Tibial nerve (tissue), 4 donors: ENCODE measurements at regions not wholly inside any gene's neighbourhood (a gene's known extent, or its start where the extent isn't known, plus 50 kb on each side); places are given as distances from the start of the nearest gene placed in this dataset.
A peak's percentile ranks its signal among the peaks of the same experiment; 100 is the strongest.

Experiments used
- DNase-seq, 2 donors: peaks; one replicate each; pipeline ENCODE4 v3.0.0-alpha.2; 2019; ENCODE audit warnings: low spot score in 2 of 2
- H3K27ac ChIP-seq, 4 donors: fragments of 200-600 bp; sonication (generic) in 3 of 4; one replicate each; pipeline ENCODE4 v1.5.1; 2017 to 2019; ENCODE audit warnings: mild to moderate bottlenecking in 1 of 4
- H3K27me3 ChIP-seq, 2 donors: fragments of 200-600 bp; sonication (generic) in 1 of 2; one replicate each; pipeline versions ENCODE4 v1.5.1 to v1.6.0; 2017 to 2019
- H3K36me3 ChIP-seq, 3 donors: fragments of 200-600 bp; sonication (generic); one replicate each; pipeline ENCODE4 v1.5.1; 2018 to 2019
- H3K4me1 ChIP-seq, 4 donors: fragments of 200-600 bp; sonication (generic) in 3 of 4; one replicate each; pipeline ENCODE4 v1.5.1; 2017 to 2019
- H3K4me3 ChIP-seq, 4 donors: fragments of 200-600 bp; sonication (generic) in 3 of 4; one replicate each; pipeline ENCODE4 v1.5.1; 2017 to 2019; ENCODE audit warnings: mild to moderate bottlenecking in 1 of 4, moderate library complexity in 1 of 4
- H3K9me3 ChIP-seq, 4 donors: fragments of 200-600 bp; sonication (generic) in 3 of 4; one replicate each; pipeline ENCODE4 v1.5.1; 2017 to 2019
- EP300 ChIP-seq, 2 donors: sonication (generic); formaldehyde crosslinking; IDR thresholded peaks; one replicate each; pipeline ENCODE4 v1.6.1; 2017; ENCODE audit warnings: antibody characterized with exemption in 2 of 2, mild to moderate bottlenecking in 1 of 2
- POLR2A ChIP-seq, 2 donors: fragments of 450-650 bp; IDR thresholded peaks; one replicate each; pipeline ENCODE4 v1.6.1; 2017; ENCODE audit warnings: antibody characterized with exemption in 2 of 2, mild to moderate bottlenecking in 2 of 2, moderate library complexity in 2 of 2
- WGBS, 2 donors: methylation state at CpG; one replicate each; pipeline ENCODE4 v1.1.5; 2018; 5-methylcytosine and 5-hydroxymethylcytosine counted together
- TF ChIP-seq, protein P1 (sequence below), 5 experiments: fragments of 200-600 bp in 3 of 5; fragments of 450-650 bp in 2 of 5; sonication (generic) in 3 of 5; IDR thresholded peaks; one replicate each; pipeline ENCODE4 v1.5.1; 2016 to 2019; ENCODE audit warnings: antibody characterized with exemption in 5 of 5, mild to moderate bottlenecking in 3 of 5, moderate library complexity in 2 of 5

DNA sequence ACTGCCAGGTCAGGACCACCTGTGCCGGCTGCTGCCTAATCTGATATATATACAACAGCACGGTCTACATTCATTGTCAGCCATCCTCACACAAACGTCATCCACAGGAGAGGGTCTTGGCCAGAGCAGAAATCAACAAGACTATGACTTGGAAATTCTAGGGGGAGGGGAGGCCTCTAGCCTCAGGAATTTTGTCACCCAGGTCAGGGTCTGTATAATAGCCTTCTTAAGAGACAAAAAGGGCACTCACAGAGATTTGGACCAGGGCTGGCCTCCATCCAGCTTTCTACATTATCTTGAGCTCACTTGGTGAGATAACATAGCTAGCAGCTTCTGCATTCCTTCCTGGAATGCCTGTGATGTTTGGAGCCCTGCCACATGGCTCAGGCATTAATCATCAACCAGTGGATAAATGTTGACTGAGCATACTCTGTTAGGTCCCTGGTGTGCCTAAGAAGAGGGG, 50.4 kb upstream of the CTIF start:
- WGBS, 2 donors = 32 to 46% methylated on average over 3 of the region's 3 CpGs
- Histone ChIP-seq H3K4me3 (no peak overlapping the region), H3K27ac (no peak overlapping the region), H3K9me3 (peaks cover 0 to 5% (median 0%) of the 10 kb centered on the region in 4 donors), H3K36me3 (no peaks in the 10 kb centered on the region), H3K27me3 (no peaks in the 10 kb centered on the region), H3K4me1 (peaks cover 0 to 7% (median 1%) of the 10 kb centered on the region in 4 donors)
- DNase-seq = peak in 1 of 2 donors; percentile 57
- peak in 1 of 2 donors; percentile 35 for TF ChIP-seq EP300 (IDR thresholded peaks at IDR 0.05)
- TF ChIP-seq, protein P1, sequence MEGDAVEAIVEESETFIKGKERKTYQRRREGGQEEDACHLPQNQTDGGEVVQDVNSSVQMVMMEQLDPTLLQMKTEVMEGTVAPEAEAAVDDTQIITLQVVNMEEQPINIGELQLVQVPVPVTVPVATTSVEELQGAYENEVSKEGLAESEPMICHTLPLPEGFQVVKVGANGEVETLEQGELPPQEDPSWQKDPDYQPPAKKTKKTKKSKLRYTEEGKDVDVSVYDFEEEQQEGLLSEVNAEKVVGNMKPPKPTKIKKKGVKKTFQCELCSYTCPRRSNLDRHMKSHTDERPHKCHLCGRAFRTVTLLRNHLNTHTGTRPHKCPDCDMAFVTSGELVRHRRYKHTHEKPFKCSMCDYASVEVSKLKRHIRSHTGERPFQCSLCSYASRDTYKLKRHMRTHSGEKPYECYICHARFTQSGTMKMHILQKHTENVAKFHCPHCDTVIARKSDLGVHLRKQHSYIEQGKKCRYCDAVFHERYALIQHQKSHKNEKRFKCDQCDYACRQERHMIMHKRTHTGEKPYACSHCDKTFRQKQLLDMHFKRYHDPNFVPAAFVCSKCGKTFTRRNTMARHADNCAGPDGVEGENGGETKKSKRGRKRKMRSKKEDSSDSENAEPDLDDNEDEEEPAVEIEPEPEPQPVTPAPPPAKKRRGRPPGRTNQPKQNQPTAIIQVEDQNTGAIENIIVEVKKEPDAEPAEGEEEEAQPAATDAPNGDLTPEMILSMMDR (IDR thresholded peaks at IDR 0.05) = no peak

DNA sequence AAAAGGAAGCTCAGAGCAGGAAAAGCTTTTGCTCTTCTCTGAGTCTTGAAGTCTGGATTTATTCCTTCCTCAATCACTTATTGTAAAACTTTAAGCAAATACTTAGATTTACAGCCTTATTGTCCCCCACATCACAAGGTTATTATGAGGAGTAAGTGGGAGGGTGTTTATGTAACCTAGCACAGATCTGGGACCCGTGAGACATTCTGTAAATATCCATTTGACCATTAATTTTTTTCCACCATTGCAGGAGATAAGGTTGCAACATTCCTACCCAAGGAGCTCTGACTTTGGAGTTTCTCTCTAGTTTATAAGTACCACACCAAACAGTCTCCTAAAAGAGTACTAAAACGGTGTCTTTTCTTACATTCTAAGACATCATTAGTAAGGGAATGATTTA, 52.1 kb upstream of the CTIF start:
- TF ChIP-seq EP300 (IDR thresholded peaks at IDR 0.05) (no peak), POLR2A (IDR thresholded peaks at IDR 0.05) (no peak)
- TF ChIP-seq, protein P1 (IDR thresholded peaks at IDR 0.05) = no peak
- no peak for DNase-seq
- Histone ChIP-seq H3K9me3 (peaks cover 0 to 5% (median 0%) of the 10 kb centered on the region in 4 donors), H3K36me3 (no peaks in the 10 kb centered on the region), H3K27ac (no peak overlapping the region), H3K4me3 (no peak overlapping the region), H3K27me3 (no peaks in the 10 kb centered on the region), H3K4me1 (peaks cover 0 to 4% (median 0%) of the 10 kb centered on the region in 4 donors)
- WGBS, 2 donors = 37 to 41% methylated on average over 2 of the region's 2 CpGs

DNA sequence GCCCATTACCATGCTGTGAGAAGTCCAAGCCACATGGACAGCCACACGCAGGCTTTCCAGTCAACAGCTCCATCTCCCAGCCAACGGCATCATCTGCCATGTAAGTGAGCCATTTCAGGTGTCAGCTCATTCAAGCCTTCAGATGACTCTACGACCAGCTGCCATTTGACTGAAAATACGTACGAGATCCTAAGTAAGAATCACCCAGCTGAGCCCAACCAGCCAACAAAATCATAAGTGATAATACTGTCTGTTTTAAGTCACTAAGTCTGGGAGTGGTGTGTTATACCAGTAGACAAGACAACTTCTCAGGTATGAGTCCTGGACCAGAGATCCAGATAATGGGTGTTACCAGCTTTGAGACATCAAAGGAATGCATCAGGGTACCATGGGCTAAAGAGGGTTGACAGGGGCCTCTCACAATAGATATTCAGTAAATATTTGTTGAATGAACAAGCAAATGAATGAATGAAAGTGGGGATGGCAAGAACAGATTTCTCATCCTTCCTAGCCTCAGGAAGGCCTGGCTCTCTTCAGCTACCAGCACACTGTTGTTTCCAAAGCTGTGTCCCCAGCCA, 52.9 kb upstream of the CTIF start:
- H3K9me3 ChIP-seq = peaks cover 0 to 5% (median 0%) of the 10 kb centered on the region in 4 donors
- no peak for DNase-seq
- no peaks in the 10 kb centered on the region for H3K27me3 ChIP-seq
- WGBS, 2 donors = 80 to 96% methylated on average over 5 of the region's 5 CpGs
- peaks cover 0 to 4% (median 0%) of the 10 kb centered on the region in 4 donors for H3K4me1 ChIP-seq
- no peak overlapping the region for H3K4me3 ChIP-seq
- H3K27ac ChIP-seq = no peak overlapping the region
- TF ChIP-seq POLR2A (IDR thresholded peaks at IDR 0.05) (no peak), EP300 (IDR thresholded peaks at IDR 0.05) (no peak)
- TF ChIP-seq, protein P1 (IDR thresholded peaks at IDR 0.05) = no peak
- no peaks in the 10 kb centered on the region for H3K36me3 ChIP-seq

DNA sequence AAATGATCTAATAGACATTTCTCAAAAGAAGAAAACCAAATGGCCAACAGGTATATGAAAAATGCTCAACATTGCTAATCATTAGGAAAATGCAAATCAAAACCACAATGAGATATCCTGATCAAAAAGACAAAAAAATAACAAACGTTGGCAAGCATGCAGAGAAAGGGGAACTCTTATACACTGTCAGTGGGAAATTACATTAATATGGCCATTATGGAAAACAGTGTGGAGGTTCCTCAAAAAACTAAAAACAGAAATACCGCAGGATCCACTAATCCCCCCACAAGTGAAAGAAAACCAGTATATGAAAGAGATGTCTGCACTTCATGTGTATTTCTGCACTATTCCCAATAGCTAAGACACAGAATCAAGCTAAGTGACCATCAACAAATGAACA, 57.7 kb upstream of the CTIF start:
- H3K36me3 ChIP-seq = no peaks in the 10 kb centered on the region
- peaks cover 0 to 4% (median 0%) of the 10 kb centered on the region in 4 donors for H3K9me3 ChIP-seq
- no peak overlapping the region for H3K4me3 ChIP-seq
- 67 to 70% methylated on average over 2 of the region's 2 CpGs for WGBS, 2 donors
- H3K27ac ChIP-seq = no peak overlapping the region
- no peaks in the 10 kb centered on the region for H3K4me1 ChIP-seq
- TF ChIP-seq, protein P1 (IDR thresholded peaks at IDR 0.05) = no peak
- TF ChIP-seq POLR2A (IDR thresholded peaks at IDR 0.05) = no peak
- no peak for TF ChIP-seq EP300 (IDR thresholded peaks at IDR 0.05)
- DNase-seq = no peak
- no peaks in the 10 kb centered on the region for H3K27me3 ChIP-seq

DNA sequence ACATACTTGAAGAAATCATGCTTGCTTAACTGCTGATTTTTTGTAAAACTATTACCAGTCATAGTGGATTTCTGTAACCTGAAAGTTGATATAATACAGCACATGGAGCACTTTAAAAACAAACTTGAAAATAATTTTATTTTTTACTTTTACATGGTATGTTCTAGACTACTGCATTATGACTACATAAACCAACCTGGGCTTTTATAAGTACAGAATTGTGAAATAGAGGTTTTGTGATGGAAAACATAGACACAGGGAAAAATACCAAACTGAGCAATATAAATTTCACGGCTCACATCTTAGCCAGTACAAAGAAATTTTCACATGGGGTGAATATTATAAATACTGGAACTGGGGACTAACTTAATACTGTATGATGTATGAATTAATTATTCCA, 59.3 kb upstream of the CTIF start:
- DNase-seq = no peak
- Histone ChIP-seq H3K27me3 (no peaks in the 10 kb centered on the region), H3K4me1 (no peaks in the 10 kb centered on the region), H3K36me3 (no peaks in the 10 kb centered on the region), H3K27ac (no peak overlapping the region), H3K9me3 (peaks cover 0 to 4% (median 0%) of the 10 kb centered on the region in 4 donors), H3K4me3 (no peak overlapping the region)
- 79 to 88% methylated on average over 1 of the region's 1 CpG for WGBS, 2 donors
- TF ChIP-seq, protein P1 (IDR thresholded peaks at IDR 0.05) = no peak
- TF ChIP-seq EP300 (IDR thresholded peaks at IDR 0.05) = no peak
- TF ChIP-seq POLR2A (IDR thresholded peaks at IDR 0.05) = no peak
